Hindlimb muscle (tissue), 1 donor: ENCODE measurements at regions not wholly inside any gene's neighbourhood (a gene's known extent, or its start where the extent isn't known, plus 50 kb on each side); places are given as distances from the start of the nearest gene placed in this dataset.

ENCODE experiments used
- DNase-seq: peaks from one replicate; pipeline ENCODE4 v3.0.0-alpha.2; 2013

DNA sequence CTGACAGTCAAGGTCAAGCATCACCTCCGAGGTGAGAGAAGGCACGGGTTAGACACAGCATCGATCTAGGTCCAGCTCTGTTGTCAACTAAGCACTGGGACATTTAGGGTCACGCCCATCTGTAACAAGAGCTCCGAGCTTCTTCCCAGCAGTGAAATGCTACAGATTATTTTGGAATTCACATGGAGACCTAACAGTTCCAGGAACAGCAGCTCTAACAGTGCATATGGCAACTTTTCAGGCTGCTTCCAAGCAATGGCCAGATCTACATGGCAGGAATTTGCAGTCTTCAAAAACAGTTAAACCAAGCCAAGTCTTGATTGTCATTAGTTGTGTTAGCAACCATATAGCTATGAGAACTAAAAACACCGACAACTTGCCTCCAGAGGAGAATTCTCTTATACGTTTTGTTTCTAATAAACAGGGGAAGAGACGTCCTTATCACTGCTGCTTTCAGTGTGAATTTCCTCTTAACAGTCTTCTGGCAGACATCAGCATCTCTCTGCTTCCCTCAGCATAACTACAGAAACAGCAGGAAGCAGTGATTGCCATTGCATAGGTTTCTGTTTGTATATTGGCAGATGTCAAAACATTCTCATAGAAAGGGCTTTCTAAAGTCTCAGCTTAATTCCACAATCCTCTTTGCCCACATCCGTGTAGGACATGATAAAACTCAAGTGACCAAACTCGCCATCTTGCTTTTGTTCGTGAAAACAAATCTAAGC is 242.1 kb upstream of the DAPK1 start:
- peak; percentile 78 for DNase-seq

GRCh38 chr9:87256973-87257372 is 240.7 kb upstream of the DAPK1 start:
- DNase-seq, result no peak

DNA sequence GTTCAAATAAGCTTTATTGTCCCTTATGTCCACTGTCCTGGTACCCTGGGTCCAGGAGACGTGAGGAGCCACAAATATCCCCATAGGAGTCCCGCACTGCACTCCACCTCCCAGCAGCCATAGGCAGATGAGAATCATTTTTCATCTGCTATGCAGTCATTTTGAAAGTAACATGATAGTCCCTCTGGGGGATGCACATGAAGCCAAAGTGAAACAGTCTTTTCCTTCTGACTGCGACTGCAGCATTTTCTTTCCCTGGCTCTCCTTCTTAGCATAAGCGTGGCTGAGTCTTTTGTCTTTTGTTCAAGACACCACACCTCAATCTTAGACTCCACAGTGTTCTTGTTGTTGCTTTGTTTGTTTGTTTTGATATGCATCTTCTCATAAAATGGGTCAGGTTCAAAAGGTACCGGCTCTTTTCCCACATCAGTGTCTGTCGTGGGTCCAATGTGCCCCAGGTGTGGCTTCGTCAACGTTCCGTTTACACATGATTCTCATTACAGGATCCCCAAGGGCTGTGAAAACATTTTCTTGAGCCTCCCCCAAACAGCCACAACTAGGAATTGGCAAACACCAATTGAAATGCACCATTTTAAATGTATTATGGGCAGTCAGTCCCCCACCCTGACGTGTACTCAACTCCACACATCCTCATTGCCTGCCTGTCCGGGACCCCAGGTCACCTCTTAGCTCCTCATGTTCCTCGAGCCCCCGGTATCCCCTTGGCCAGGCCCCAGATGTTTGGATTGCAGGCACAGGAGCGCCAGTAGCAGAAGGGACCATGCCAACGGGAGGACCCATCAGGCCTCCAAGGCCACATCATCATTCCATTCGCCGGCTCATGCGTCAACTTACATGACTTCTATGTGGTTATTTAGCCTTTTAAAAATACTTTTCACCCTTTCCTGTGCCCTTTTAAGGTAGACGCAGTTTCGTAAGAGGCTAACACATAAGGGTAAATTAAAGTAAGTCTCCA is 237.8 kb upstream of the DAPK1 start:
- peak; percentile 92 for DNase-seq

DNA sequence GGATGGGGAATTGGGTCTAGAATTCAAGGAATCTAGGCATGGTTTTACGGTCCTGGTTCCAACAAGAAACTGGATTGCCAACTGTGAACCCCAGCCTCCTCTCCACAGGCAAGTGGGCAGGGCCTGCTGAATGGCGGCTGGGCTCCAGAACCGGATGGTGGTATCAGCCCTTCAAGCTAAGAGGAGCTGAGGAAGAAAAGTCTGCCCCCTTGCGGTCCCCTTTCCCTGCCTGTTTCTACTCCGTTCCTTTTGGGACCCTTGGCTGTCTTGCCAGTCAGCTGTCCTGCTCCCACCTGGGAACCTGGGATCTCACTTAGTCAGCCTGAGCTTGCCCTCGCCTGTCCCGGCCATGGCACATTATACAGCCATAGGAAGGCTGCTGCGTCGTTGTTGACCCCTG is 234.4 kb upstream of the DAPK1 start:
- no peak for DNase-seq

DNA sequence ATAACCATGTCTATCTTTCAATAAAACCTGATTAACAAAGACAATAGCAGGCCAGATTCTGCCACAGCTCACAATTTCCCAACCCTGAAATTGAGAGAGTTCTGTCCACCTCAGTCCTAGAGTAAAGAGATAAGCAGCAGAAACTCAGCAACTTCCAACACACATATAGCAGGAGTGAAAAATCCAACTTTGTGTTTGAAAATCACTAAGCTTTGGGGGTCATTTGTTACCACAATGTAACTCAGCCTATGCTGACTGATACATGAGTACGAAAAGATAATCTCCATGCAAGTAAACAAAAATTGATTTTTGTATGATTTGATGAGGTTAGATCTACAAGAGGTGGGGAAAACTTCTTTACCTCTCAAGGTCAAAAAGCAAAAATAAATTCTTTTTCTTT is 231.0 kb upstream of the DAPK1 start:
- DNase-seq, result no peak

DNA sequence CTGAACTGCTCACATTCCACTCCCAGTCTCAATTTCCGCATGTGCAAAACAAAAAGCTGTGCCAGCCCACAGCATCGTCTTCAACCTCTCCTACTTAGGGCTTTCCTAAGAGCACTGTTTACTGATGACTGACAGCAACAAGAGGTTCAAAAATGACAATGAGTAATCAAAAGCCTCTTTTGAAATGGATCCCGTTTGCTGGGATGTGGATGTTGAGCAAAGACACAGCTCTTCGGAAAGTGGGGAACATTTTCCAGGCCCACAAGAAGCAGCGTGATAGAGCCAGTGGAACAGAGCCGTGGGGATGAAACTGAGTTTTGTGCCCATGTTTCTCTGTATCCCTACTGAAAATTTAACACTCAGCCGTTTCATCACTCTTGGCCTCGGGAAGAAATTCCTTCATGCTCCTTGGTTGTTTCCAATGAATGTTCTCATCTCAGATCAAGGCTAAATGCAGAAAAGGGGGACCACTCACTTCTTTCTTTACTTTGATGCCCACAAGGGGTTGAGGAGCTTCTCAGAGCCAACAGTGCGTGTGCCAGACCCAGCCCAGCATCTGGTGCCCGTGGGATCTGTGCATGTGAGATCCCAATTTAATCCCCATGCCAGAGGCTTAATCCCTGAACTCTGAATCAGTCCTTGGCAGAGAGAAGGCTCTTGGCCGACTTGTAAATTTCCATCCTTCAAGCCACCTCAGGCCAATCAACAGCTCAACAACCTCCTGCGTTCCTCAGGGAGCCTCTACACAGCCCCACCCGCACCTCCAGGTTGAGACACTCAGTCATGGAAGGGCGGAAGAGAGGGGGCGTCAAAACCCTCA is 230.2 kb upstream of the DAPK1 start:
- peak; percentile 85 for DNase-seq

- DNase-seq, result no peak
Observed at GRCh38 chr9:87269296-87270176, 228.1 kb upstream of the DAPK1 start.

GRCh38 chr9:87270221-87270847 is 227.3 kb upstream of the DAPK1 start:
- peak; percentile 81 for DNase-seq

GRCh38 chr9:87270848-87271234 is 226.8 kb upstream of the DAPK1 start:
- DNase-seq, result no peak

GRCh38 chr9:87271696-87272477 is 225.8 kb upstream of the DAPK1 start:
- no peak for DNase-seq

- DNase-seq, result no peak
Observed at GRCh38 chr9:87275047-87275725, 222.5 kb upstream of the DAPK1 start.

- no peak for DNase-seq
Observed at GRCh38 chr9:87276327-87276841, 221.3 kb upstream of the DAPK1 start.

GRCh38 chr9:87276851-87277261 is 220.8 kb upstream of the DAPK1 start:
- DNase-seq, result no peak

DNA sequence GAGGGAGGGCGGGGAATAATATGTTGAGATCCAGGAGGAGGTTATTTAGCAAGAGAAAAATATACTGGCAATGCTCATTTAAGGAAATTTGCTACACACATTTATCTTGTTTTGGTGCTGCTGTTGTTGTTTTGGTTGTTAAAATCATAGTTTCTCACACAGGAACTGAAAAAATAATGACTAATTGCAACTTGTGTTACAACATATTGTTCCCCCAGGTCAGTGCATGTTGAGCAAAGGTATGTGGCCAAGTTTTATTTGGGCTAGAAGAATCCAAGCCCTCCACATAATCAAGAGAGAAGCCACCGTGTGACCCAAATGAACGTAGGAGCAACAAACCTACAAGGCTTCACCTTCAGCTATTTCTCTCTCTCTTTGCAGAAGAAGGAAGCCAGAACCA is 220.3 kb upstream of the DAPK1 start:
- no peak for DNase-seq

- no peak for DNase-seq
Observed at GRCh38 chr9:87278971-87279733, 218.5 kb upstream of the DAPK1 start.

- no peak for DNase-seq
Observed at GRCh38 chr9:87280421-87280820, 217.2 kb upstream of the DAPK1 start.

DNA sequence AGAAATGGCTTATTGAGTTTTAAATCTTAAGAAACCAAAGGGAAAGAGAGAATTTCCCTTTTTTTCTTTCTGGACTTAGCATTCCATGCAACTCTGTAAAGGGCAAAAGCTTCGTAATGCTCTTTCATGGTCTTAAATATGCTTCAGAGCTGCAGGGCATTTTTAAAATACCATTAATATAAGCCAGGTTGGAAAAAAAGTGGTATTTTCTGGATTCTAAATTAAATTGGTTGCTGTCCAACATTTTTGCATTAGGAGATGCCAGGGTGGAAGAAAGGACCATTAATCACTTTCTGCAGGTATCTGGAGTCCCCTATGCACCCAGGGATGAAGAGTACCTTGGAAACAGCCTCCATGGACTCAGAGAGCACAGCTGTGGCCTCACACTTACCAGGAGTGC is 215.1 kb upstream of the DAPK1 start:
- DNase-seq, result no peak

GRCh38 chr9:87283585-87283984 is 214.1 kb upstream of the DAPK1 start:
- DNase-seq, result no peak
